SKM-1 treated with dmso at 0.1 percent for 144 hours (cell line): ENCODE measurements at regions not wholly inside any gene's neighbourhood (a gene's known extent, or its start where the extent isn't known, plus 50 kb on each side); places are given as distances from the start of the nearest gene placed in this dataset.

ENCODE experiments used
- DNase-seq: peaks from one replicate; lab custom pipeline; 2025; ENCODE audit not compliant: unreplicated experiment; lab: John Stamatoyannopoulos, UW

DNA sequence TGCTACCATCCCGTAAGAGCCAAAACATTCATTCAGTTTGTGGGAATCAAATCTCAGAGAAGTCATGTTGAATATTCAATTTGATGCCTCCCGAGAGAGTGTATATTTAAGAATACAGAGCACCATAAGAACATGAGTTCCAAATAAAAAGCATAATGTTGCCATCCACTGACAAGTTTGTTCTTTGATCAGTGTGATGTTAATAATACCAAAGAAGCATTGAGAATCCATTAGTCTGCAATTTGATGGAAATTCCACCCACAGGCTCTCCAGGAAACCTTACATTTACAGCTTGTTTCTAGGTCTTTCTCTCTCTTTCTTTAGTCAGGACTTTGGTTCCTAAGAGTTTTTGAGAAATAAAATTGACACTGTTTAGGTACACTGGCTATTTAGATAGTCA, 200.6 kb upstream of the SFRP2 start:
- no peak for DNase-seq

DNA sequence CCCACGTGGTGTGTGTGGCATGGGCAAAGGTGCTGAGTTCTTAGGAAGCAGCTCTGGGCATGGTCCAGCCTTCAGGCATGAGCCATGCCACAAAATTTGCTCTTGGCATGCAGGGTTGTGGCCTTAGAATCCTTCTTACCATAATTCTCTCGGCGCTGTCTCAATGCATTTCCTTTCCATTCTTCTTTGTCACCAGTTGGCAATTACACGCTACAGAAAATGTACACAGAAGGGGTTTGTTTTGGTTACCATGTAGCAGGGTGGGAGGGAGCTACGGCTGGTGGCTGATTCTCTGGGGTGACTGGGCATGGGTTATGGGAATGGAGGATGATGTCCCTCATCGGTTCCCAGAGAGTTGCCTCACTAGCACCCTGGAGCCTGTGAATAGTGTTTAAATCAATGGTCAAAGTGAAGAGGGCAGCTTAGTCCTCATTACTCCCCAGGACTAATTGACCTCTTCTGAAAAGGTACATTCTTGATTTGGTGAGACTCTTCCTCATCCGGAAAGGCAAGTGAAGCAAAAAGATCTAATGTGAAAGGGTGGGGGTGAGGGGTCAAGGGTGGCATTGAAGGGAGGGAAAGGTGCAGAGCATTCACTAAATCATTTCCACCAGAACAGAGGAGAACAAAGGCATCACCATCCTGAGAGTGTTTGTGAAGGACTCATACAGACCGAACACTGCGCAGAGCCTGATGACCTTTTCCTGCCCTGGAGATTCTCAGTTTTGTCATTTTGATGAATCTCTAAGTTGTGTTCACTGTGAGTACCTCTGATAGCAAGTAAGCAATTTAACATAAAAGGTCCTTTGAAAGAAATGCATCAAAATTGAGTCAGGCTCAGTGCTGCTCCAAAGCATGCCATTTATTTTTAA, 199.8 kb upstream of the SFRP2 start:
- no peak for DNase-seq

DNA sequence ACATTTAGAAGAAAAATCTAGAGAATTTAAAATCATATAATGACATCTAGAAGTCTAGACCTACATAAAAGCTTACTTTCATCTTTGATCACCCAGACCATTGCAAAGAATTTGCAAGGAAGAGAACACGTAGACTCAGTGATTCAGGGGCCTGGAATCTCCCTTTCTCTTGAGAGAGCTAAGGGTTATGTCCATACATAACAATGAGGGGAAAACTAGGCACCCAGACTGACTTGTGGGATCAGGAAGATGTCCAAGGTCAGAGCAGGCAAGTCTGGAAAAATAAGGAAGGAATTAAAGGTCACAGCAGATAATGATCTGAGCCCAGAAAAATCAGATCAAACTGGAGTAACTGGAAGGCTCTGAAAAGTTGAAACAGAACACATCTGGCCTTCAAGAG, 198.4 kb upstream of the SFRP2 start:
- no peak for DNase-seq

DNA sequence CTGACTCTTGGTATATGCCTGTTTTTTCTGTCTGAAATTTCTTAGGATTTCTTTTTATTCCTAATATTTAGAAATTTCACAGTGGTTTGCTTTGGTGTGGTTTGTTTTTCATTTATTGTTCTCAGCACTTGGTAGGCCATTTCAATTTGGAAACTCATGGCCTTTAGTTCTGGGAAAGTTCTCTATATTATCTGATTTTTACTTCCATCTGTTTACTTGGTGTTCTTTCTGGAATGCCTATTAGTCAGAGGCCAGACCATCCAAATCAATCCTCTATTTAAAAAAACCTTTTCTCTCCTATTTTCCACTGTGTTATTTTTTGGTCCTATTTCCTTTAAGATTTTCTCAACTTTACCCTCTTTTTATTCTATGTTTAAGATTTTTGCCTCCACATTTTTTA, 188.1 kb upstream of the SFRP2 start:
- DNase-seq: no peak

DNA sequence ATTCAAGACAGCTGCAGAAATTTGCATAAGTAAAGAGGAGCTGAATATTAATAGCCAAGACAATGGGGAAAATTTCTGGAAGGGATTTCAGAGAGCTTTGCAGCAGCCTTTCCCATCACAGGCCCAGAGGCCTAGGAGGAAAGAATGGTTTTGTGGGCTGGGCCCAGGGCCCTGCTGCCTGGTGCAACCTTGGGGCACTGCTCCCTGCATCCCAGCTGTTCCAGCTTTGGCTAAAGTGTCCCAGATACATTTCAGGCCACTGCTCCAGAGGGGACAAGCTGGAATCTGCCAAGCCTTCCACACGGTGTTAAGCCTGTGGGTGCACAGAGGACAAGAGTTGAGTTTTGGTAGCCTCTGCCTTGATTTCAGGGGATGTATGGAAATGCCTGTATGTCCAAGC, 185.6 kb upstream of the SFRP2 start:
- DNase-seq: no peak

DNA sequence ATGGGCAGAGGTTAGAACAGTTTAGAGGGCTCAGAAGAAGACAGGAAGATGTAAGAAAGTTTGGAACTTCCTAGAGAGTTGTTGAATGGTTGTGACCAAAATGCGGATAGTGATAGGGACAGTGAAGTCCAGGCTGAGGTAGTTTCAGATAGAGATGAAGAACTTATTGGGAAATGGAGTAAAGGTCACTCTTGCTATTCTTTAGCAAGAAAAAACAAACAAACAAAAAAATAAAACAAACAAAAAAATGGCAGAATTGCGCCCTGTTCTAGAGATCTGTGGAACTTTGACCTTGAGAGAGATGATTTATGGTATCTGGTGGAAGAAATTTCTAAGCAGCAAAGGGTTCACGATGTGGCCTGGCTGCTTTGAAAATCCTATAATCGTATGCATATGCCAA, 185.1 kb upstream of the SFRP2 start:
- DNase-seq: no peak

DNA sequence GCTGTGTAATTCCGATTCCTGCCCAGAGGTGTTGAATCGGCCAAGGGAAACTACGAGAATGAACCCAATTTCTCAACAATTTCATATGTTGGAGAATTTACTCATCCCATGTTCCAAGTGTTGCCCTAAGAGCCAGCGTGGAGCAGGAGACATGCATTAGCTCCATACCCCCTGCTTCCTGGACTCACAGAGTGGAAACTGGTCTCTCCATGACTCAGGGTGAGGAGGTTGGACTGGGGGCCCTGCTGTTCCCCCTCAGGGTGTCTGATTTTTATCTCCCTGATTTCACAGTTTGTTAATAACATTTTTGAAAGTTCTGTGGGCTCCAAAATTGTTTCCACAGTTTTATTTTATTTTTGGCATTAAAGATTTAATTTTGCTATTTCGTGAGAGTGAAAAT, 183.0 kb upstream of the SFRP2 start:
- no peak for DNase-seq

DNA sequence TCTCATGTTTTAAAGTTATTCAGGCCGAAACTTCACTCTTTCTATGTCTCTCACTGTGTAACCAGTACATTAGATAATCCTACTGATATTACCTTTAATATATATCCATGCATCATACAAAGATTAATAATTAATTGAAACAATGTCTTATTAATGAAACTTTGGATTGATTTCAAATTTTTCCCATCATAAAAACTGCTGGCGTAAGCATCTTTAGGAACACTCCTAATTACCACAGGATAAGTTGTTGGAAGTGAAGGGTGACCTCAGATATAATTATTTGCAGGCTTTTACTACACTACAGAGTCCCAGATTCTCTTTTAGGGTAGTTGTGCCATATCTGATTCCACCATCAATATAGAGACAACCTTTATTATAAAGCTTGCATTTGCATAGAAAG, 181.3 kb upstream of the SFRP2 start:
- DNase-seq: no peak

DNA sequence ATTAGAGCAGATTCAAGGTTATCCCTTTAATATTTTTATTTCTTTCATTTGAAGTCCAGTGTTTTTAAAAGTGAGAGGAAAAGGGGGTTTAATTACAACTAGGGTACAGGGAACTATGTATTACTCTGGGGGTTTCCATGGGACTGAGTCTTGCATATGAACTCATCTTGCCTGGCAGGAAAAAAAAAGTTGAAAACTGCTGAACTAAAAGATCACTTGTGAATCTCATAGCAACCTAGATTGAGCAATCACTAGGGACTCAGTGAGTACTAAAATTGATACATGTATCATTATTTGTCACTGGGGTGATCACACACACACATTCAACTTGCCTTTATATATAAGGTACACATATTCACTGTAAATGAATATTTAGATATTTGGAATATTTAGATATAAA, 180.7 kb upstream of the SFRP2 start:
- no peak for DNase-seq

DNA sequence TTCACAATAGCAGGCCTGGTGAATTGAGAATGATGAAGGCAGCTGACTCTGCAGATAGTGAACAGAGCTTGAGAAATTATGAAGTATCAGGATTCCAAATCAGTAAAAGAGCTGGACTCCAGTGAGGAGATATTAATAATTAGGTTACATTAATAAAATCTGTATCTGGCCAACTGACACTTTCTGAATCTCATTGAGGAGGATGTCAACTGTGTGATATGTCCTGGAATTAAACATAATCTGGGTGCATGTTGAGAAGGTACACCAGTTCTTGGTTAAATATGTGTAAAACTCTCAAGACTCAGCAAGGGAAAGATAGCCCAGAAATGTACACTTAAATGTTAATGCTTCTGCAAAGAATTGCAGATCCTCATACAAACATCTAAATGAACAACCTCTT, 177.8 kb upstream of the SFRP2 start:
- no peak for DNase-seq

DNA sequence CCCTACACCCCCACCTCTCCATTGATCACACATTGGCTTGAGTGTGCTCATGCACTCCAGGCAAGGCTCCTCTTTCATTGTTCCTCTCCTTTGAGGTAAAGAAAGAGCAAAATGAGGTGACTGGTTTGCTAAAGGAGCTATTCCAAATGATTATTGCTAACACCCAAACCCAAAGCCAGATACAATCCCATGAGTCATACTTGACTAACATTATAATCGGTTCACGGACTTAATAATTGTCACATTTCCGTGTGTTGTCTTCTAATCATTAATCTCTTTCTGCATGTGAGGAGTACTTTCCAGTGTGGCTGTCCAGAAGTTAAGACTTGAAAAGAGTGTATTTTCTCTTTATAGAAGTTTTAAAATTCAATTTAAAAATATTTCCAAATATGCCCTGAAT, 174.3 kb upstream of the SFRP2 start:
- no peak for DNase-seq

DNA sequence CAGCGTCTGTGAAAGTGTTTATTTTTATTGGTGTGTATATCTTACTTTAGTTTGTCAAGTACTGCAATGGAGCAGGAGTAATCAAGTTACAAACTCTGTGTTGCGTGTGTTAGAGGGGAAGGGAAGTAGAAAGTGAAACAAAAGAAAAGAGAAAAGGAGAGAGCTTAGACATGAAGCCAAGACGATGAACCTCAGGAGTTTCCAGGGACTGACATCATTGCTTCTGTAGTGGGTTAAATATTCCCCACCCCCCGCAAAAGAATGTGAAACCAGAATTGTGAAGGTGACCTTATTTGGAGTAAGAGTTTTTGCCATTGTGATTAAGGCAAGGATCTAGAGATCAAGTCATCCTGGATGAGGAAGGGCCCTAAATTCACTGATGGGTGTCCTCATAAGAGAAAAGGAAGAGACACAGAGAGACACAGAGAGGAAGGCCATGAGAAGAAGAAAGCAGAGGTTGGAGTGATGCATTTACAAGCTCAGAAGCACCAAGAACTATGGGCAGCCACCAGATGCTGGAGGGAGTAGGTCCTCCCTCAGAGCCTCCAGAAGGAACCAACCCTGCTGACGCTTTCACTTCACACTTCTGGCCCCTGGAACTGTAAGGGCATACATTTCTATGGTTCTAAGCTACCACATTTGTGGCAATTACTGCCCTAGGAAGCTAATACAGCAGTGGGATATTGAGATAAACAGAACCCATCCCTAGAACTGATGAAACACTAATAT, 173.6 kb upstream of the SFRP2 start:
- DNase-seq: no peak

DNA sequence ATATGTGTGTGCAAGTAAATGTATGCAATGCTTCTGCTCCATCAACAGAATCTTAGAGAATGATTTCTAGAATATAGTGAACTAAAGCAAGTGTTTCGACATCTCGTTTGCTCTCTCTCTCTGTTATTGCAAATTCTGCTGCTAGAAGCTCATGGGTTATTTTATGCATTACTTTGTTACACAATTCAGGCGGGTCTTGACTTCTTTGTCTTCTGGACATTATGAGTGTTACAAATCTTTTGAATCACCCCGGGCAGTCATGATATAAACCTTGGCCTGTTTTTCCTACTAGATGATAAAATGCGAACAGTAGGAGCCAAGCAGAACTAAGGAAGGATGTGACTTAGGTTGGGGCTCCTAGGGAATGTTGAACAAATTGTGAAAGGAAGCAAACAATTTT, 166.4 kb upstream of the SFRP2 start:
- no peak for DNase-seq

DNA sequence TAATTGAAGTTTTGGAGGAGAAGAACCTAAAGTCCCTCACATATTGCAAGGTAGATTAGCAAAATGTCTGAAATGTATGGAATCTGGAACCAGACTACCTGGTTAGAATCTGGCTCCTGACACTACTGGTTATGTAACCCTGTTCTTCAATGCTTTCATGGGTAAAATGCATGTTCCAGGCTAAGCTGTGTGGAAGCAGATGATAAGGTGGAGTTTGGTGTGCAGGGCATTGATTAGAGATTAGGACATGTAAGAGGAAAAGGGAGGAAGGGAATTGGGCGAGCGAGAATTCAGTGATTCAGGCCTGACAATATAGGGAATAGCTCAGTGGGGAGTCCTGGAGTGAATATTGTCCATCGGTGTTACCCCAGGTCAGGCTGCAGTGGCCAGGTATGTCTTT, 165.8 kb upstream of the SFRP2 start:
- no peak for DNase-seq

DNA sequence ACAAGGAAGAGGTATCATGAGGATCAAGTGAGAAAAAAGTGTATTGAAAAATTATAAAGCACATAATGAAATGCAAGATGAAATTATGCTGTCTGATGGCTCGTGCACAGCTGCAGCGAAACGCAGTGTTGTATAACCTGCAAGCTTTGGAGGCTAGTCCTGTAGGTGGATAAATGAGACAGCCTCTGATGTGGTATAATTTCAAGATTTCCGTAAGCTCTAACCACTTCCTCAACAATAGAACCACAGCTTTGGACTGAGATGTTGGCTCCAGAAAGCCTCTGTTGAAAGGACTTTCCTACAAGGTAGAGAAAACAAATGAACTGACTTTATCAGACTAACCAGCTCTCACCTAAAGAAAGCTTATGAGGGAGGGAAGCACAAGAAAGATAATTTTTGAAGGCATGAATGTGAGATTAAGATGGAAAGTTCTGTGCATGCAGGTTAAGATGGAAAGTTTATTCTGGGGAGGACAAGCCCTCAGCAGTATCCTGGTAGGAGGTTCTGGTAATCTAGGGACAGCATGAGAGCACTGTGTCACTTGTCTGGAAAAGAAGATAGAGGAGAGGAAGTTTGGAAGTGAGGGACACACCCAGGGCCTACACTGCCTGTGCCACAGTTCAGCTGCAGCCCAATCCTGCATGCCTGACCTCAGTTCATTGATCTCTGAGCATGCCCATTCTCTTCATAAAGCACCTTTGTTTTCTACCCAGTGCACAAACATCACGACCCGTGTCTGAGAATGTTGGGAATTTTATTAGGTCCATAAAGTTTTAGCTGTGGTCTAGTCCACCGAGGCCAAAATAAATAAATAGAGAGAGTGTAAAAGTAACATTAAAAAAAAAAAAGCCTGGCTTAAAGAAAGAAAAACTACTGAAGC, 161.5 kb upstream of the SFRP2 start:
- peak; percentile 29 for DNase-seq

DNA sequence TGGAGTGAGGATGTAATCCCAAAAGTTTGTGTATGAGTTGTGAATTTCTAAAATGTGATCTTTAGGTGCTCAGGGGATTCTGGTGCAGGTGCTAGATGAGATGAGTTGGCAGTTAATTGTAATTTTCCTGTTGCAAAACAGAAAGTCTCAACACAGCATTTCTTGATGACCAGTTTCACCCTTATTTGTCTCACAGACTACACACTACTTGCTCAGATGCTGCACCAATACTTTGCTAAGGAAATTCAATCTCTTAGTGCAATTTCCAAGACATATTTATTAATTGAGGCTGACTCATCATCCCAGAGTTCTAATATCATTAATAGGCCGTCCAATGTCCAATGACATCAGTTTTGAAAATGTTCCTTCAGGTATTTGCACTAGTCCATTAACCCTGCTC, 159.2 kb upstream of the SFRP2 start:
- DNase-seq: no peak

DNA sequence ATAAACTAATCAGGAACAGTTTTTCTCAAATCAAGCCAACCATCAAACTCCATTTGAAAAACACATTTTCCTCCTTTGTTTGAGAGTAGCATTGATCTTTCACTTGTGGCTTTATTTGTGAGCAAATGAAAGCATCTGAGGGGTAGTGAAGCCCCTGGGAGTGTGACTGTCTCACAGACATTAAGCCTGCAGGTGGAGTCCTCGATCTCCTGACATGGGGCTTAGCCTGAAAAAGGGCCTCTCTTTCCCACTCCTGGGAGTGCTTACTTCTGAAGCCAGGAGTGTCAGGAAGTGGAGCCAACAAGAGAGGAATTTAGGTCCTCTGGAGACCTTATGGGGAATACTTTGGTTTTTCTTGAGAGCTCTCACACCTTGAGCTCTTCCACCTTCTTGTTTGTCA, 158.2 kb upstream of the SFRP2 start:
- DNase-seq: no peak

DNA sequence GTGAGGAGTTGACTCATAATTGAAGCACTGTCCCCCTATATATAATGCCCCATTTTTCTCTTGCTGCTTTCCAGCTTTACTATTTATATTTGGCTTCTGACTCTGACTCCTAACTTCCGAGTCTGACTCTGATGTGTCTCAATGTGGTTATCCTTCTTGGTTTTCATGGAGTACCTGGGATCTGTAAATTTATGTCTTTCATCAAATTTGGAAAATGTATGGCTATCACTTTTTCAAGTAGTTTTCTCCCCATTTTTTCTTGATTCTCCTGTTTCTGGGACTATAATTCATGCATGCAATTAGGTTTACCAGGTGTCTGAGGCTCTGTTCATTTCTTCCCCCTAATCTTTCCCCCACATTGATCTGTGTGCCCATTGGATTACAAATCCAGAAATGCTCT, 156.8 kb upstream of the SFRP2 start:
- DNase-seq: no peak

DNA sequence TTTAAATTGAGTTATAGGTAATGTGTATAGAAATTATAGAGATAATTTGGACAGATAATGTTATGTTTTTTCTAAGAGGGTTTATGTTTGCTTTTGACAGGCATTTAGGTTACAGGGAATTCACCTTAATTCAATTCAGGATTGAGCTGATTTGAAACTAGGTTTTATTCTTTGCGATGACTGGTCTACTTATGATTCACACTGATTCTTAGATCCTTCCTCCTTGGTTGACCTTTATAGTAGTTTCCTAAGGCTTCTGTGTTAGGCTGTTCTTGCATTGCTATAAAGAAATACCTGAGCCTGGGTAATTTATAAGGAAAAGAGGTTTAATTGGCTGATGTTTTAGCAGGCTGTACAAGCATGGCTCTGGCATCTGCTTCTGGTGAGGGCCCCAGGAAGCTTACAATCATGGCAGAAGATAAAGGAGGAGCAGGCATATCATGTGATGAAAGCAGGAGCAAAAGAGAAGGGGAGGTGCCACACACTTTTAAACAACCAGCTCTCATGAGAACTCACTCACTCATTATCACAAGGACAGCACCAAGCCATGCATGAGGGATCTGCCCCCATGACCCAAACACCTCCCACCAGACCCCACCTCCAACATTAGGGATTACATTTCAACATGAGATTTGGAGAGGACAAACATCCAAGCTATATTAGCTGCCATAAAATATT, 155.0 kb upstream of the SFRP2 start:
- DNase-seq: no peak

DNA sequence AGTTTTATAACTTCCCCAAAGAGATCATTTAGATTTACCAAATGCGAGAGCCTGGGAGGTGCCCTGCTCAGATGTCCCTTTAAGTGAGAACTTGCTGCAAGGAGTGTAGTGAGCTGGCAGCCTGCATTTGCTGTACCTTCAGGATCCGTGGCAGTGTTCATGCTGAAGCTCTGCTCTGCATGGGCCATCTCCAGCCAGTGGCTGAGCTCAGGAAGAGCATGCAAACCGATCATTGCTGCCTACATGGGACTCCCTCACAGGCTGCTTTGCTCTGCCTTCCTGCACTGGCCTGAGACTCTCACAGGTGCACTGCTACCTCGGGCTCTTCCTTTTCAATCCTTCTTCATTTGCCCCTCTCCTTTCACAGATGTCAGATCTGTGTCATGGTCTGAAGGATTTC, 152.0 kb upstream of the SFRP2 start:
- no peak for DNase-seq

DNA sequence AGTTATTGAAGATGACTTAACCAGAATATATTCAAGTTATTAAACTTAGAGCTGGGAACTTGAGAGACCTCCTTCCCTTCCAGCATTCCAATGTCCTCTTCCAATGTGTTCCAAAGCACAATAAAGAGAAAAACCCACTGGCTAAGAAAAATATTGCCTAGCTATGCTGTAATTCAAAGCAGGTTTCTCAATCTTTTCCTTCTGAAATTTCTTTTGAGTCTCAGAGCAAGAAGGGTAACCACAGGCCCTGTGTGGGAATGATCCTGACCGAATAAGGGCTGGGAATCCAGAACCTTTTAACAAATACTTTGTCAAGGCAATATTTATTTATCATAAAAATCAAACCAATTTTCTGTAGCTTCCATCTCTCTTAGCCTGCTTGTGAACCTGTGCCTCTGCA, 150.7 kb upstream of the SFRP2 start:
- no peak for DNase-seq
